ENCODE measurements at regions not wholly inside any gene's neighbourhood (a gene's known extent, or its start where the extent isn't known, plus 50 kb on each side); places are given as distances from the start of the nearest gene placed in this dataset.

- no peak for FAIRE-seq
Observed at GRCh38 chr12:127416796-127417195, 850.2 kb upstream of the TMEM132C start.

- FAIRE-seq, result no peak
Observed at GRCh38 chr12:127419111-127419510, 847.9 kb upstream of the TMEM132C start.

- no peak for FAIRE-seq
Observed at GRCh38 chr12:127421614-127422013, 845.4 kb upstream of the TMEM132C start.

DNA sequence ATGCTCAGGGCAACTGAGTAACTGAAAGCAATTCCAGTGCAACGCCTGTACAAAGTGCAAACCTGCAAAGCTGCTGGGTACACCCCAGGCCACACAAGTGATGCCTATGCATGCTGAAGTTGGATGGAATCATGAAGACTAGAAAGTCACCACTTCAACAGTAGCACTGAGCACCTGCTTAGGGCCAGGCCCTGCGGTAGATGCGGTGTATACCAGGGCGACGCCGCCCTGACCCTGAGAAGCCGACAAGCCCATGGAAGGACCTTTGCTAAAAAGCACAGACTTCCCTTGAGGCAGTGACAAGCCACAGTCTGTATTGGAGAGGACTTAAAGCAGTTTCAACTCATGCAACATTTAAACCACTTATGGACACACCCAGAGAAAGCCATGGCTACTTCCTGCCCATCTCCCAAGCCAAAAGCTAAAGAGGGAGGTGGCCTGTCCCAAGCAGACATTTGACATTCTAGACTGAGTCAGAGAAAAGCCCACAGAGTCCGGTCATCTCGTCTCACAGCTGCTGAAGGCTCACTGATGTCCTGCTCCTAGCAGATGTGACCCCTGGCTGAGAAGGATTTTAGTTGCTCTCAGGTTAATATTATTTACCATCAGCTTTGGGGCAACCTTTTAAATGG, 843.9 kb upstream of the TMEM132C start:
- FAIRE-seq, result no peak

DNA sequence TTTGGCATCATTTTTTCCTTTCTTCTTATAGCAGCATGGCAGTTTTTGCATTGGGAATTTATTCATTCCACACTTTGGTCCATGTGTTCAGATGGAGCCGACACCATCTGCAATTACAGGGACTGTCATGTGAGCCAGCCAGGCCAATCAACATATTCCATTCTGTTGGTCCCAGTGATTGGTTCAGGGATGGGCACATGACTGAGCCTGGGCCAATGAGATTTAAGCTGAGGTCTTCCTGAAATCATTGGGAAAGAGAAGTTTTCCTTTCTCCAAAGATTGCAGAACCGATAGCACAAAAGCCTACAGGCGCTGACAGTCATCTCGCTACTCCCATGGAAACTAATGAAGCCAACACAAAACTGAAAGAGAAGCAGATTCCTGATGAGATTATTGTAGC, 841.5 kb upstream of the TMEM132C start:
- no peak for FAIRE-seq

DNA sequence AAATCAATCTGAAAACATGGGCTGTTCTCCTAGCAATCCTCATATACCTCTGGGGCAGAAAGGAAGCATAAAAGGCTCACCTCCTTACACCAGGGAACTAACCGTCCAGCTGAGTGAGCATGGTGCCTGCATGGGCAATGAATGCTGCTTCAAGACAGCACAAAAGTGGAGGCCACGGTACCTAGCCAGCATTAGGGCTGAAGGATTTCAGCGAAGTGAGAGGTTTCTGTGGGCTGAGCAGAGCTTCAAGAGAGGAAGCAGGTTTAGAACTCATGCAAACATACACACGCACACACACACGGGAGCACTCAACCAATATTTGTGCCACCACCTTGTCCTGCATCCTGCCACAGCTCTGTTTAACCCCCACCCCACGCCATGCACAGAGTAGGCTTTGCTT, 838.5 kb upstream of the TMEM132C start:
- no peak for FAIRE-seq

GRCh38 chr12:127429551-127430285, 837.3 kb upstream of the TMEM132C start:
- no peak for FAIRE-seq

DNA sequence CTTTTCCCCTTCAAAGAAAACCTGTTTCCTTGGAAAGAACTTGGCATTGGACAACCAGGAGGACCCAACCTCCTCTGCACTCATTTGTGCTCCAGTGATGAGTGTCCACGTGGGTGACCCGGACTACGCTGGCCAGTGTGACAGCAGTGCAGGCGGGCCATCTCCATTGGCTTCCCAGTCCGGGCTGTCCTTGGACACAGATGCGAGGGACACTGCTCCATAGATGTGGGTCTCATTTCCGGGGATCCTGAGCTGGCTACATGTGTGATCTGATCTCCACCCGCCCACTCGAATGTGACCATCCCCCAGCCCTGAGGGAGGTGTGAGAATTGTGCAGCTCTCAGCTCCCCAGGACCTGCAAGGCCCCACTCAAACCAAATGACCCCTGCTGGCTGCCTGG, 836.6 kb upstream of the TMEM132C start:
- no peak for FAIRE-seq

- FAIRE-seq, result no peak
Observed at GRCh38 chr12:127431177-127431576, 835.8 kb upstream of the TMEM132C start.

GRCh38 chr12:127431594-127431993, 835.4 kb upstream of the TMEM132C start:
- FAIRE-seq, result no peak

DNA sequence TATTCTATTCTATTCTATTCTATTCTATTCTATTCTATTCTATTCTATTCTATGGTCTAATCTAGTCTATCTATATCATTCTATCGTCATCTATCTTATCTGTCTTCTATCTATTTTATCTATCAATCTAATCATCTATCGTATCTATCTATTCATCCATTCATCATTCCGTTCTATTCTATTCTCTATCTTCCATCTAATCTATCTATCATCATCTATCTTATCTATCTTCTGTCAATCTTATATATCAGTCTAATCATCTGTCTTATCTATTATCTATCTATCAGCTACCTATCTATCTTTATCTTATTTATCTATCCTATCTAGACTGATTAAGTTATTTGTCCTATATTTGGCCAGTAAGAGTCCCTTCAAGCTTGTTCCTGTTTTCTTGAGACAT, 831.5 kb upstream of the TMEM132C start:
- FAIRE-seq, result no peak

DNA sequence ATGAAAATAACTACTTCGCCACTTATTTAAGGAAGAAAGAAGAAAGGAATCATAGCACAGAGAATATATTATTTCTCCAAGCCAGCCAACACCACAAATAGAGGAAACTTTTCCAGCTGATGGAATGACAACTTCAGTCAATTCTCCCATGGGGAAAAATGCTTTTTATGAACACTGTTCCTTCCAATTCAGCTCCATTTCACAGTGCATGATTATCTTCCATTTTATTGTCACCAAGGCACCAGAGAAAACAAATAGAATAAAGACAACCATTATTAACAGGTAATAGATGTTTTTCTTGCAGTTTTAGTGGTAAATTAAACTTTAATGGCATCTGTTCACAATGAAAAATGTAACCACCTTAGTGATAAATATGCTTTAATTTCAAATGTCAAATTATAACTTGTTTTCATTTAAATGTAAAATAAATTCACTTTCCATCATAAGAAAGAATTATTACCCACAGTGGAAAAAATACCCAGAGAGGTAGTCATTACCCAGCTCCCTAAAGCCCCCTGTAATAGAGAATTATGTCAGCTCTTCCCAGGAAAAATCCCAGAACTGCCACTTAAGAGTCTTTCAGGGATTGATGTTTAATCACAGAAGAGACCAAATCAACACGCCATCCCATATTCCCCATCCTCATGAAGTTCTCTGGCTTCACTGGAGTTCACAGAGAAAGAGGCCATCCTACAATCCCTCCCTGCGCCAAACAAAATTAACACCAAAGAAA, 828.3 kb upstream of the TMEM132C start:
- FAIRE-seq, result no peak

- FAIRE-seq, result no peak
Observed at GRCh38 chr12:127445581-127446139, 821.3 kb upstream of the TMEM132C start.

DNA sequence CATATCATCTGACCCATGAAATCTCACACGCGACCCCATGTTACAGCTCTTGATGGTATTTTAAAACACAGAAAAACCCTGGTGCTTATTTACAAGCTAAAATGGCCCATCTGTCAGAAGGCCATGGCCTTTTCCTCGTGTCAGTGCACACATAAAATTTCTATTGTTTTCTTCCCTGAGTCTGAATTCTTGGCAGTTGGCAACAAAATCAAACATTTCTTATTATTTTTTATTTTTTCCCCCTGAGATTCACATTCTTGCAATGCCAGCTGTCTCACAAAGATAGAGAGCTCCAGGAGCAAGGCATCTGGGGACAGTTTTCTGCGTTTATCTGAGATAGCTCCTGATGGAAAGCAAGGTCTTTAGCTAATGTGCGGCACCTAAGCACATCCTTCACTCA, 818.1 kb upstream of the TMEM132C start:
- no peak for FAIRE-seq

GRCh38 chr12:127450826-127451225, 816.1 kb upstream of the TMEM132C start:
- FAIRE-seq, result no peak

DNA sequence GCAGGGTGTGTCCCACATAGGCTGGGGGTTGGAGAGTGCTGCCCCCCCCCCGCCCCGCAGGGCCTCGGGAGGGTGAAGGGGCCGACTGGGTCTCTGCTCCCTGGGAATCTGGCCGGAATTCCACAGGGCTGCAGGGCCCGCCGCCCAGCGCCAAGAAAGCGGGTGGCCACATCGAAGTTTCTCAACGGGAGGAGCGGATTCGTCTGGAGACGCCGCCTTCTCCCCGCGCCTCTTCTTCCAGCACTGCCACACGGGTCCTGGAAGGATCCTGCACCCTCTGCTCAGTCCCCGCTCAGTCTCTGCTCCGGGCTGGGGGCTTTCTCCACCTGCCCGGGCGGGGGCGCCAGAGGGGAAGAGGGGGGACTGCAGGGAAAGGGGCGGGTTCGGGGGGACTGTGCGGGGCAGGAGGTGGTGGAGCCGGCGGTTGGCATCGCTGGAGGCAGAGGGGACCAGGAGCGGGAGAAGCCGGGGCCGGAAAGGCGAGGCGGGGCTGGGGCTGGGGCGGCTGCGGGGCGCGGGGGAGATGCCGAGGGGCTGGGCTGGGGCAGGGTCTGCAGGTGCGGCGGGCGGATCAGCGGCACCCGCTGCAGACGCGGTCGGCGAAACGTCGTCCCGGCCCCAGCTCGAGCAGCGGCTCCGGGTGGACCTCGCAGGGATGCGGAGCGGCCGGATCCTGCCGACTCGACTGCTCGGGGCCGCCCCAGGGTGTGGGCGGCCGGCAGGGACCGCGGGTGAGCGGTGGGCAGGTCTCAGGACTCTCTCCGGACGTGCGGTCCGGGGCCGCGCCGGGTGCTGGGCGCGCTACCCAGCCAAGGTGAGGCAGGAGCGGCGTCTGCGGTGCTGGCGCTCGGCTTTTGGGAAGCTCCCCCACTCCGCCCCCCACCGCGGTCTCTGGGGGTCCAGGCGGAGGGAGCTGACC, 811.4 kb upstream of the TMEM132C start:
- no peak for FAIRE-seq

- no peak for FAIRE-seq
Observed at GRCh38 chr12:127457726-127458125, 809.2 kb upstream of the TMEM132C start.

DNA sequence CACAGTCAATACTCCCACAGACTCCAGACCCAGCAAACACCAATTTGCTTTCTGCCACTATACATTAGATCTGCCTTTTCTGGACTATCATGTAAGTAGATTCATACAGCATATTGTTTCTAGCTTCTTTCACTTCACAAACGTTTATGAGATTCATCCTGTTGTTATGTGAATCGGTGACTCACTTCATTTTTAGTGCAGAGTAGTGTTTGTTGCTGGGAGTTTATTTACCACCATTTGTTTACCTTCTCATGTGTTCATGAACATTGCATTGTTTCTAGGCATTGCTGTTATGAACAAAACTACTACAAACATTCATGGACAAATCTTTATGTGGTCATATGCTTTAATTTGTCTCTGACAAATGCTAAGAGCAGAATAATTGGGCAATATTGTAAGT, 807.8 kb upstream of the TMEM132C start:
- no peak for FAIRE-seq

GRCh38 chr12:127459687-127460086, 807.3 kb upstream of the TMEM132C start:
- FAIRE-seq, result no peak

GRCh38 chr12:127463237-127463636, 803.7 kb upstream of the TMEM132C start:
- FAIRE-seq, result no peak

DNA sequence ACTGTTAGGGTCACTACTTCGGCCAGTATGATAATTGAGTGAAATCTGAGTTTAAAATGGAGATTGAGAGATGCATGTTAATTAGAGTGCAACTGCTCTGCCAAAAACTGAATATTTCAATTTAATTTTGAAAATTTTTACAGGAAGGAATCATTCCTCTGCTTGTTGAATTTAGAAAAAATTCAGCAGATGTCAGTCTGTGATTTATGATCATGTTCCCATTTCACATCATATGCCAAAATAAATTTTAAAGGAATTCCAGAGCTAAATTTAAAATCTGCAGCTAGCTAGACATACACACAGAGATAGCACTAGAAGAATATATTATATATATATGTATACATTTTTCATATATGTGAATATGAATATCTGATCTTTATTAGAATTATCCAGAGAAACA, 797.6 kb upstream of the TMEM132C start:
- no peak for FAIRE-seq

GRCh38 chr12:127473766-127474165, 793.2 kb upstream of the TMEM132C start:
- no peak for FAIRE-seq

- no peak for FAIRE-seq
Observed at GRCh38 chr12:127479256-127479655, 787.7 kb upstream of the TMEM132C start.
